HG03025 (cell line): ENCODE measurements at regions not wholly inside any gene's neighbourhood (a gene's known extent, or its start where the extent isn't known, plus 50 kb on each side); places are given as distances from the start of the nearest gene placed in this dataset.

ENCODE experiments used
- ATAC-seq: cut with Tn5 transposase; IDR thresholded peaks from one replicate; pipeline ENCODE4 v1.9.1; 2021; ENCODE audit warnings: mild to moderate bottlenecking, moderate library complexity; ENCODE audit not compliant: unreplicated experiment, low FRiP score

- ATAC-seq = no peak
Measured at GRCh38 chr4:24249972-24250371, 334.4 kb downstream of the DHX15 start.

GRCh38 chr4:24248674-24249630 is 335.4 kb downstream of the DHX15 start:
- ATAC-seq = no peak

GRCh38 chr4:24245491-24245820 is 338.9 kb downstream of the DHX15 start:
- no peak for ATAC-seq

- no peak for ATAC-seq
Measured at GRCh38 chr4:24244663-24245490, 339.5 kb downstream of the DHX15 start.

- no peak for ATAC-seq
Measured at GRCh38 chr4:24243641-24244040, 340.7 kb downstream of the DHX15 start.

GRCh38 chr4:24241511-24241910 is 342.8 kb downstream of the DHX15 start:
- no peak for ATAC-seq

GRCh38 chr4:24240655-24241054 is 343.7 kb downstream of the DHX15 start:
- ATAC-seq = no peak

GRCh38 chr4:24237709-24238108 is 346.6 kb downstream of the DHX15 start:
- no peak for ATAC-seq

- no peak for ATAC-seq
Measured at GRCh38 chr4:24236532-24236931, 346.7 kb upstream of the PPARGC1A start.

- ATAC-seq = no peak
Measured at GRCh38 chr4:24236120-24236519, 346.3 kb upstream of the PPARGC1A start.

GRCh38 chr4:24235618-24236017 is 345.8 kb upstream of the PPARGC1A start:
- no peak for ATAC-seq

GRCh38 chr4:24234288-24234848 is 344.5 kb upstream of the PPARGC1A start:
- ATAC-seq = no peak

- ATAC-seq = no peak
Measured at GRCh38 chr4:24230955-24231354, 341.1 kb upstream of the PPARGC1A start.

- no peak for ATAC-seq
Measured at GRCh38 chr4:24229978-24230377, 340.1 kb upstream of the PPARGC1A start.

GRCh38 chr4:24228692-24229091 is 338.8 kb upstream of the PPARGC1A start:
- no peak for ATAC-seq

GRCh38 chr4:24226667-24227066 is 336.8 kb upstream of the PPARGC1A start:
- ATAC-seq = no peak

- no peak for ATAC-seq
Measured at GRCh38 chr4:24226023-24226422, 336.2 kb upstream of the PPARGC1A start.

GRCh38 chr4:24224446-24224845 is 334.6 kb upstream of the PPARGC1A start:
- no peak for ATAC-seq

- ATAC-seq = no peak
Measured at GRCh38 chr4:24219209-24219608, 329.4 kb upstream of the PPARGC1A start.

- ATAC-seq = no peak
Measured at GRCh38 chr4:24218566-24218965, 328.7 kb upstream of the PPARGC1A start.

- no peak for ATAC-seq
Measured at GRCh38 chr4:24214796-24215195, 324.9 kb upstream of the PPARGC1A start.
